GM19438 (cell line): ENCODE measurements at regions not wholly inside any gene's neighbourhood (a gene's known extent, or its start where the extent isn't known, plus 50 kb on each side); places are given as distances from the start of the nearest gene placed in this dataset.
"Not testable (repeated sequence)": the region's sequence is repeated elsewhere in the genome, so short reads cannot be mapped to it uniquely, and the experiment has no call there.

ENCODE experiments used
- ATAC-seq: cut with Tn5 transposase; IDR thresholded peaks from one replicate; pipeline ENCODE4 v1.9.1; 2021; ENCODE audit warnings: low read depth; ENCODE audit not compliant: unreplicated experiment

- ATAC-seq = no peak
Observed at GRCh38 chr10:120184547-120185337, 272.3 kb upstream of the PLPP4 start.

GRCh38 chr10:120186506-120186905 lies 270.5 kb upstream of the PLPP4 start:
- no peak for ATAC-seq

GRCh38 chr10:120187168-120187567 lies 269.9 kb upstream of the PLPP4 start:
- not testable (repeated sequence) for ATAC-seq

GRCh38 chr10:120188950-120189349 lies 268.1 kb upstream of the PLPP4 start:
- no peak for ATAC-seq

GRCh38 chr10:120195984-120196712 lies 260.9 kb upstream of the PLPP4 start:
- no peak for ATAC-seq

GRCh38 chr10:120204877-120205276 lies 252.2 kb upstream of the PLPP4 start:
- no peak for ATAC-seq

- no peak for ATAC-seq
Observed at GRCh38 chr10:120205368-120206018, 251.5 kb upstream of the PLPP4 start.

- no peak for ATAC-seq
Observed at GRCh38 chr10:120208488-120208887, 248.5 kb upstream of the PLPP4 start.

GRCh38 chr10:120209124-120209762 lies 247.8 kb upstream of the PLPP4 start:
- ATAC-seq = no peak

GRCh38 chr10:120212275-120212674 lies 244.8 kb upstream of the PLPP4 start:
- ATAC-seq = no peak

- not testable (repeated sequence) for ATAC-seq
Observed at GRCh38 chr10:120213283-120213682, 243.7 kb upstream of the PLPP4 start.

GRCh38 chr10:120217736-120218135 lies 239.3 kb upstream of the PLPP4 start:
- ATAC-seq = no peak

GRCh38 chr10:120221873-120222485 lies 235.0 kb upstream of the PLPP4 start:
- no peak for ATAC-seq

- no peak for ATAC-seq
Observed at GRCh38 chr10:120229641-120230040, 227.4 kb upstream of the PLPP4 start.

- not testable (repeated sequence) for ATAC-seq
Observed at GRCh38 chr10:120239695-120240094, 217.3 kb upstream of the PLPP4 start.

GRCh38 chr10:120251821-120252442 lies 205.1 kb upstream of the PLPP4 start:
- ATAC-seq = no peak

GRCh38 chr10:120253131-120253530 lies 203.9 kb upstream of the PLPP4 start:
- ATAC-seq = no peak

GRCh38 chr10:120260456-120260855 lies 196.6 kb upstream of the PLPP4 start:
- no peak for ATAC-seq

- ATAC-seq = peak; percentile 96
Observed at GRCh38 chr10:120262857-120263547, 194.0 kb upstream of the PLPP4 start.
